ENCODE measurements at regions not wholly inside any gene's neighbourhood (a gene's known extent, or its start where the extent isn't known, plus 50 kb on each side); places are given as distances from the start of the nearest gene placed in this dataset.

- no peak for DNase-seq (ENCODE audit: low read depth)
- TF ChIP-seq CTCF (IDR thresholded peaks at IDR 0.05; ENCODE audit: insufficient read depth, low read depth, low read length, missing control alignments), result no peak
Measured at GRCh38 chr7:114309729-114310128, 104.9 kb upstream of the FOXP2 start.

GRCh38 chr7:114303301-114303700 is 111.3 kb upstream of the FOXP2 start:
- DNase-seq (ENCODE audit: low read depth), result no peak
- no peak for TF ChIP-seq CTCF (IDR thresholded peaks at IDR 0.05; ENCODE audit: insufficient read depth, low read depth, low read length, missing control alignments)

More at GRCh38 chr7:114309729-114310128, 104.9 kb upstream of the FOXP2 start:
- no peak overlapping the region for H3K4me3 ChIP-seq (ENCODE audit: low read depth, low read length)

GRCh38 chr7:114302858-114303257 is 111.8 kb upstream of the FOXP2 start:
- DNase-seq (ENCODE audit: low read depth), result no peak
- no peak for TF ChIP-seq CTCF (IDR thresholded peaks at IDR 0.05; ENCODE audit: insufficient read depth, low read depth, low read length, missing control alignments)
- no peak overlapping the region for H3K4me3 ChIP-seq (ENCODE audit: low read depth, low read length)

More at GRCh38 chr7:114303301-114303700, 111.3 kb upstream of the FOXP2 start:
- no peak overlapping the region for H3K4me3 ChIP-seq (ENCODE audit: low read depth, low read length)

GRCh38 chr7:114298011-114298410 is 116.6 kb upstream of the FOXP2 start:
- no peak for TF ChIP-seq CTCF (IDR thresholded peaks at IDR 0.05; ENCODE audit: insufficient read depth, low read depth, low read length, missing control alignments)
- no peak overlapping the region for H3K4me3 ChIP-seq (ENCODE audit: low read depth, low read length)
- no peak for DNase-seq (ENCODE audit: low read depth)

GRCh38 chr7:114297121-114297520 is 117.5 kb upstream of the FOXP2 start:
- H3K4me3 ChIP-seq (ENCODE audit: low read depth, low read length), result no peak overlapping the region
- DNase-seq (ENCODE audit: low read depth), result no peak
- TF ChIP-seq CTCF (IDR thresholded peaks at IDR 0.05; ENCODE audit: insufficient read depth, low read depth, low read length, missing control alignments), result no peak

GRCh38 chr7:114295522-114295921 is 119.1 kb upstream of the FOXP2 start:
- no peak for TF ChIP-seq CTCF (IDR thresholded peaks at IDR 0.05; ENCODE audit: insufficient read depth, low read depth, low read length, missing control alignments)
- no peak for DNase-seq (ENCODE audit: low read depth)

GRCh38 chr7:114294036-114294435 is 120.6 kb upstream of the FOXP2 start:
- no peak for DNase-seq (ENCODE audit: low read depth)
- H3K4me3 ChIP-seq (ENCODE audit: low read depth, low read length), result no peak overlapping the region
- TF ChIP-seq CTCF (IDR thresholded peaks at IDR 0.05; ENCODE audit: insufficient read depth, low read depth, low read length, missing control alignments), result no peak

More at GRCh38 chr7:114295522-114295921, 119.1 kb upstream of the FOXP2 start:
- H3K4me3 ChIP-seq (ENCODE audit: low read depth, low read length), result no peak overlapping the region

Data from GM12865 (cell line).